NCI-H2196 (cell line): ENCODE measurements at regions not wholly inside any gene's neighbourhood (a gene's known extent, or its start where the extent isn't known, plus 50 kb on each side); places are given as distances from the start of the nearest gene placed in this dataset.

Experiments used
- DNase-seq: peaks from one replicate; lab custom pipeline; 2025; ENCODE audit not compliant: unreplicated experiment; lab: John Stamatoyannopoulos, UW

DNA sequence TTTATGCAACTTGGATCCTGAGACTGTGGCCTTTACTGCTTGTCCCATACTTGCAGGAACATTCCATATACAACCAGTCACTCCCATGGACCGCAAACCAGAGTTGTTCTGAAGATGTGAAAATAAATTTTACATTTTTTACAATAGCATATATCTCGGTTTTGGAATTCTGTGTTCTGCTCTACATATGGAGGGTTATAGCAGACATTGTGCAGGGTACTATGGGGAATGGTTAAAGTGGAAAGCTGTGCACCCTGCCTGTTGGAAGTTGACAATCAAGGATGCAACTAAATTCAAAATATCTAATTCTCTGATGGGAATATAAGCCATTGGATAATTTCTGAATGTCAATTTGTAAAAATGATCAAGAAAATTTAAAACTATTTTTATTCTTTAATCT lies 603.3 kb downstream of the RAB28 start:
- DNase-seq: no peak

DNA sequence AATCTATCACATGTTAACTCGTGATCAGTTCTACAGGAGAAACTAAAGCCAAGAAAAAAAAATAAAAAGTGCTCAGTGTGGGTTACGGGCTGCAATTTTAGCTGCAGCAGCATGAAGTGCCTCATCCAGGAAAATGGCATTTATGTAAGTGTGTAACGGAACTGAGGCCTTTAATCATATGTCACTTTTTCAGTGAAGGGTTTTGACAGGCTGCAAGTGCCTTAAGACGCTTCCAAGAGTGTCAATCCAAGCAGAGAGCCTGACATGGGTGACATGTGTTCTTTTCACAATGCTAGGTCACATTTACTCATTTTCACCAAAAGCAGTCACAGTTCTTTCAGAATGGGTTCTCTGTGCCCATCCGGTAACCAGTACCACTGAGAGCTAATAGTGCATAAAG lies 604.6 kb downstream of the RAB28 start:
- no peak for DNase-seq

DNA sequence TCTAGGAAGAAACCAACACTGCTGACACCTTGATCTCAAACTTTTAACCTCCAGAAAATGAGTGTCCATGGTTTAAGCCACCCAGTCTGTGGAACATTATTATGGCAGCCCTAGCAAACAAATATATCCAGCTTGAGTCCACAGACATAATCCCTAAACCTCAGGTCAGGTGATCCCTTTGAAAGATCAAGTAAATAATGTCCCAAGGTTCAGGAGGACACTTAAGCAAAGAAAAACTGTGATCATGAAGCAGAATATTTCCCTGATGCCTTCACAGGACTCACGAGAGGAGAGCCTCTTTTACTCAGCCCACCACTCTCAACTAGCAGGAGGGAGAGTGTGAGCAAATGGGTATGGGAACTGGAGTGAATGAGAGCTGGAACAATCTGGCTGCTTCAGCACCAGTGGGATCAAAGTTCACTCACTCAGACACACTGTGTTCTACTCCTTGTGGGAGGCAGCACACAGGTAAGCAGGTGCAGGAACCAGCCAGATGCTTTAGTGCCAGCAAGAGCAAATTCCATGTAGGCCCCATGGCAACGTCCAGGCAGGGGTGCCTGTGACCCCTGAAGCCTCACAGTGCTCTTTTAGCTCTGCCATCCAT lies 608.4 kb downstream of the RAB28 start:
- no peak for DNase-seq

DNA sequence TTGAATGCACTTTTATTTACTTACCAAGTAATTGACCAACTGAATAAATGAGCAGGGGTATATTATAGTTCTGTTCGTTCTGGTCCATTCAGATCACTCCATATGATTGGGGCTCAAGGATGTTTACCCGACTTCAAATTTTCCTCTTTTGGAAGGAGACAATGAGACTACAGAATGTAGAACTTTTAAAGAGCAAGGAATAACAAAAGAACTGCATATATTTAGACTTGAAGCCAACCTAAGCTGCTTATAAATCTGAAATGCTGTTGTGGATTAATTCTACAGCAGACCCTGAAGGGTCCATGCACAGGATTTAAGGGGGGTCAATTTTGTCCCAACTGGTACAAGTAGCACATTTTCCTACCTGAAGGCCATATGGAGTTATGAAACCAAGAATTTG lies 610.8 kb downstream of the RAB28 start:
- DNase-seq: no peak

DNA sequence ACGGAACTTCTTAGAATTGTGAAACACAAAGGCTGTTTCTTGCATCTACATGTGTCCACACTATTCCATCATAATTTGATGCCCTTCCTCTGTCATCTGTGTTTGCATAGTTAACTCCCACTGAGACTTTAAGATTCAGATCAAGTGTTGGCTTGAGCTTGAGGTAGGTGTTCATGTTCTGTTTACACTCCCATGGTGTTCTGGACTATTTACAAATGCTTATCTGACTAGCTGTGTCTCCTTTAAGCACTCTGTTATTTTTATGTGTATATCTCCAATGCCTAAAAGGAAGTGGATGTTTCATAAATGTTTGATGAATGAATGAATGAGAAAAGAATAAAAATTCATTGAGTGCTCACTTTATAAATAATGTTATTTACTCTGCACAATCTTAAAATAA lies 622.7 kb downstream of the RAB28 start:
- DNase-seq: no peak

DNA sequence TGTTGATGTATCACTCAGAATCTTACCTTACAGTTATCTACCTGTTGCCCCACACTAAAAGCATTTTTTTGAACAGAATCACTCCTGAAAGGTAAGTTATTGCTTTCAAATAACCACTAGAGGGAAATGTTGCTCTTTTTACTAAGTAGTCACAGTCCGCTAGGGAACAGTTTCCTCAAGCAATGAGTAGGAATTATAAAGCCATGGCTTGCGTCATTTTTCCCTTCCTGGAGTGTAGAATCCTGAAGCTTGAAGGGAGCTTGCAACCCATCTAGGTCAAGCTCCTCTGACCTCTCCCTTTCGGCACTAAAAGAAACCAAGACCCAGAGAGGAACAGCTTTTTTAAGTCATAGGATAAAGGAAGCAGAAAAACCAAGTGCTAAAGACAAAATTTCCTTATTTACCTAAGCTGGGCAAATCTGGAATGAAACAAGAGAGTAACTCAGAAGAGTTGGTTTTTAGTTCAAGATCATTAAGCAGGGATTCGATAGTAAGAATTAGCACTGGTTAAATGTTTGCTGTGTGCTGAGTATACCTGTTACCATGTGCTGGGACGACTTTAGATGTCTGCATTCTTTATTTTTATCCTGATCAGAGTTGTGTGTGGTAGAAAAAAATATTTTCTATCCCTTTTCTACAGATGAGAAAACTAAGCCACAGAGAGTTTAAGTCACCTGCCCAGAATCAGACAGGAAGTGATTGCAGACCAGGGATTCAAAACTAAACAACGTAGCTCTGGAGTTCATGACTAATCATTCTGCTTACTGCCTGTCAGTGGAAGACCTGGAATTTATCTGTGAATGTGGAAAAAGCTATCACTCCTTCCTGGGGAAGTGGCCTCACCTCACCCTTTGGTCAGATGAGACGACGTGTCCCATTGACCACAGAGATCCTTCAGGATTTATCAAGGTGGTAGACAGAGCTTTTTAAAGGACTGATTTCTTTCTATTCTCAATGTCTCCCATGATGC lies 631.5 kb downstream of the RAB28 start:
- peak; percentile 48 for DNase-seq

DNA sequence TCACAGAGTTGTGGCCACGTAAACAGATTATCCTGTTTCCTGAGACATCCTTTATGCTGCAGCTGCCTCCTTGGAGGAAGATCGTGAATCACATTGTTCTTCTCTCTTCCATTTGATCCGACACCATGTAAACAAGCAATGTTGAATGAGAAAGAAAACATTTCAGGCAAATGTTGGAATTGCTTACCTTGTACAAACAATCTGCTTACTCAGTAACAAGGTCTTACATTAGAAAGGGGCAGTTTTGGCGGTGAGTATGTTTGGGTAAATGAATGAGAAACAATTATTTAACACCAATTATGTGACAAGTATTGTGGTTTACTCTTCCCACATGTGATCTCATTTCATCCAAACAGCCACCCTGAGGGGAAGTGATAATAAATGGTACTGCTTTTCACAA lies 637.8 kb downstream of the RAB28 start:
- no peak for DNase-seq

DNA sequence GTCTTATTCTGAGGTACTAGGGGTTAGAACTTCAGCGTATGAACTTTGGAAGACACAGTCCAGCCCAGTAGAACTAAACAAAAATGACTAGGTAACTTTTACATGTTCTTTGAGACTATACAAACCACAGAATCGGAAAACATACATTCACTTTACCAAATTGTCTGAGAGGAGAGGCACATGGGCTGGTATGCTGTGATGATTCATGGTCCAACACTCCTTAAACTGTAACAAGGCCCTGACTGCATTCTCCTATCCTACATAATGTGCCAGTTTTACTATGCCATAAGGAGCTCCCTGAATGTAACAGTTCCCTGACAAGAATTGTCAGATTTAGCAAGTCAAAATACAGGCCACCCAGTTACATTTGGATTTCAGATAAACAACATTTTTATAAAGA lies 640.0 kb downstream of the RAB28 start:
- no peak for DNase-seq

DNA sequence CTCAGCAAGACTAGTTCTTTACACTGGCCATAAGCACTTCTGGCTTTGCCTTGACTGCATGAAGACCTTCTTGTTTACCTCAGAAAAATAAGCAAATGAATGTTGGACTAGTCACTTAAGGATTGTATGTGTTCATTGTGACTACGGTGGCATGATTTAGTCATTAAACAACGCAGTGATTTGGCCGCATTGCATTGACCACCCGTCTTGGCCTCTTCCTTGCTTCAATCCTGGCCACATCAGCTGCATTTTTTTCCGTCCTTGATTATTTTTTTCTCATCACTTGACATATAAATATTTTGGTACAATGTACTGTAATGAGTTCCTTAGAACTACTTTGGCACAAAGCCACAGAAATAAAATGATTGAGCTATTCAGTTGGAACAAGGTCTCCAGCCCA lies 656.2 kb downstream of the RAB28 start:
- DNase-seq: no peak

DNA sequence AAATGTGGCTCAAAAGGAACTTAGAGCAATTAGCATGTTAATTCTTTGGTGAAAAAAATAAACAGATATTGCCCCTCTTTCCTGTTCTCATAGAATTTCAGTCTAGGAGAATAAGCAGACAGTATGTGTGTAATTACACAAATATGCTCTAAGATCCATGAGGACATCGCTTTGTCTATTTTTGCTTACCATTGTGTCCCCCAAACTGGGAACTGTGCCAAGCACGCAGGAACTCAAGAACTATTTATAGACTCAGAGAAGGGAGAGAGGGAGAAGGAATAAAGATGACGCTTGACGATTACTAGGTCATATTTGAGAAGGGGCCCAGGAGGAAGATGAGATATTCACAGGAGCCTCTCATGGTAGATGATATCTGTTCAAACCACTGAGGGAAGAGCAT lies 692.6 kb downstream of the RAB28 start:
- no peak for DNase-seq

DNA sequence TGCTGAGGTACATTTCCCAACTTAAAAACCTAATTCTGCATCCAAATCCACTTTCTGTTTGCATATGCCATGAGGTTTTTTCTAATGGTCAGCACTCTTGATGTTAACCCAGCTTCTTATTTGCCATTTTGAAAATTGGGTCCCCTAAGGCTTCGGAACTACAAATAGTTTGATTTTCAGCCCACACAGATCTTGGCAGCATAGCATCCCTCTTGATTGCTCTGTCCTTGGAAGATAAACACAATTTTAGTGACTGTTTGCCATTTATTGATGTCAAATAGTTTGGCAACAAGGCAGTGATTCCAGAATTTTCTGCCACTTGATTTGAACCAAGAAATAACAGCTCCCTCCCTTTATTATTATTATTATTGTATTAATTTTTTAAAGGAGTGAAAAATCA lies 696.9 kb downstream of the RAB28 start:
- no peak for DNase-seq

DNA sequence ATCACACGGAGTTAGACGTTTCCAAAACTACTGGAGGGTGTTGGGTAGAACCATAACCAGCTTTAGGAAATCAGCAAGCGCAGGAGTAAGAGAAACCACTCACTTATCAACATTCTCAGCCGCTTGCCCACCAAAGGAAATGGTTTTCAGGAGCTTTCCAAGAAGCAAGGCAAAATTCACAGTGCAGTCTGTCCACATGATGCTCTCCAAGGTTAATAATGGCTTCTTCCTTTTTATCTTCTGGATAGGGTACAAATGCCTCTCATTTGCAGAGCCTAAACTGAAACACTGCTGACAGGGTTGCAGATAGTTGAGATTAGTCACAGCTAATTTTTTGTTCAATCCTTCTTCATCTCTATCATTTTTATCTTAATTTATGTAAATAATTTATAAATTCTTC lies 705.4 kb downstream of the RAB28 start:
- no peak for DNase-seq

DNA sequence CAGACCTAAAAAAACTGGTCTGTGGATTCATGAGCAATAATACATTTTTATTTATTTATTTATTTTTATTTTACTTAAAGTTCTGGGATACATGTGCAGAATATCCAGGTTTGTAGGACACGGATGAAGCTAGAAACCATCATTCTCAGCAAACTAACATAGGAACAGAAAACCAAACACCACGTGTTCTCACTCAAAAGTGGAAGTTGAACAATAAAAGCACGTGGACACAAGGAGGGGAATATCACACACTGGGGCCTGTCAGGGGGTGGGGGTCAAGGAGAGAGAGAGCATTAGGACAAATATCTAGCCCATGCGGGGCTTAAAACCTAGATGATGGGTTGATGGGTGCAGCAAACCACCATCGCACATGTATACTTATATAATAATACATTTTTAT lies 705.9 kb downstream of the RAB28 start:
- DNase-seq: no peak

DNA sequence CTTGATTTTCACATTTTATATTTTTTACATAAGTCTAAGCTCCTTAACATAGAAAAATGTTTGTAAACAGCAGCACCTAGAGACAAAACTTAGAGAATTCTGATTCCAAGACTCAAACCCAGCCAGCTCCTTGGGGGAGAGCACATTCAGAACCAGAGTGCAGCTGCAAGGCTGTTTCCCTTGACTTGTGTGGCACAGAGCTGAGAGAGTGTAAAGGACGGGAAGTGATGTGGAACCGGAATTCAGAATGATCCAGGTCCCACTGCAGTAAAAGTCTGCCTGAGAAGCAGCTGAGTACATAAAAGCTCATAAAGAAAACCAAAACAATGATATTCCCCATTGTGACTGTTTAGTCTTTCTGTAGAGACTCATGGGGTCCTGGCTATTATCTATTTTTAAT lies 713.8 kb downstream of the RAB28 start:
- DNase-seq: no peak

DNA sequence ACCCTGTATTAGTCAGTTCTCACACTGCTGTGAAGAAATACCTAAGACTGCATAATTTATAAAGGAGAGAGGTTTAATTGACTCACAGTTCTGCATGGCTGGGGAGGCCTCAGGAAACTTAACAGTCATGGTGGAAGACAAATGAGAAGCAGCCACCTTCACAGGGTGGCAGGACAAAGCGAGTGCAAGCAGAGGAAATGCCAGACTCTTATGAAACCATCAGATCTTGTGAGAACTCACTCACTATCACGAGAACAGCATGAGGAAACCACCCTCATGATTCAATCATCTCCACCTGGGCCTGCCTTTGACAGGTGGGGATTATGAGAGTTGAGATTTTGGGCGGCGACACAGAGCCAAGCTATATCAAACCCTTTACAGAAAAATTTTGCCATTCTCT lies 722.4 kb downstream of the RAB28 start:
- DNase-seq: no peak

DNA sequence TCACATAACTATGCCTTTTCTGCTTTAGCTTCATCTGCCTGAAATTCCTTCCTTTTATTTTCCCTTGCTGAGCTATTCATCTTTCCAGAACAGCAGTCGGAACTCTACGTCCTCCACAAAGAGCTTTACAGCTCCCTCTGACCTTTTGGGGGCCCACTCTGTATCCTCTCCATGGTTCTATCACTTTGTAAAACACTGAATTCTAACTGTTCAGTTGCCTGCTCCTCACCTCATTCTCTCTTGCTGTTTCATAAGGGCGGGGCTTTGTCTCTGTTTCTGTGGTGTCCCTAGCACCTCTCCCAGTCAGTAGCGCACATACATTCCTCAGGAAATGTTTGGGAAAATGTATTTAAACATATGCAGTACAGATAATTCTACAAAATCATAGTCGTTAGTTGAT lies 737.0 kb downstream of the RAB28 start:
- no peak for DNase-seq

DNA sequence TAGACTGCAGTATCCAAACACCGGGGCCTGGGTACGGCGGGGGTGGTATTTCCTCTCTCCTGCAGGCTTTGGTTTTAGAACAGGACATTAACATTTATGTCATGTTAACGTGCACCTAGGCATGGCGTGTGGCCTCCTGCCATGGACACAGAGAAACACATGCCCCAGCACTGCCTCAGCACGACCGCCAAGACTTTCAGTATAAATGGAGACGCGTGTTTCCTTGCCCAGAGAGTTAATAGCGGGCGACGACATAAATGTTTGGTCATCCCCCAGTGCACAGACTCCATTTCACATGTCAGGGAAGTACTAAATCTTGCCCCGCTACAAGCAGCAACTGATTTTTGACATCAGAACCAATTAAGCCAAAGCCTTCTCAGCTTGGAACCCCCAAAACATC lies 737.9 kb downstream of the RAB28 start:
- no peak for DNase-seq

DNA sequence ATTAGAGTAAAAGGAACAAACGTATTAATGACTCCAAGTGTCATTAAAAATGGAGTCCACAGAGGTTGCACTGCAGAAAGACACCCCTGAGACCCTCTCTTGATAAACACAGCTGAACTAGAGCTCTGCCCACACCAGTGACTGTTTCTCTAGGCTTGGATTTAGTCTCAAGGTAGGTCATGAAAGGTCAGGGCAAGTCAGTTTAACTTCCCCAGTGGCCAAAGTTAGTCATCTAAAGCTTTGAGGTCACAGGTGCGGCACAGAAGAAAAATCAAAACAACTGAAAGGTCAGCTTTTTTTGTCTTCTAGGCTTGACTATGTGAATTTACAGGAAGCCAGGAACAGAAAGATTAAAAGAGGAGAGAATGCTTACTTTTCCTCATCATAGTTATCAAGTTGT lies 749.6 kb downstream of the RAB28 start:
- DNase-seq: no peak

DNA sequence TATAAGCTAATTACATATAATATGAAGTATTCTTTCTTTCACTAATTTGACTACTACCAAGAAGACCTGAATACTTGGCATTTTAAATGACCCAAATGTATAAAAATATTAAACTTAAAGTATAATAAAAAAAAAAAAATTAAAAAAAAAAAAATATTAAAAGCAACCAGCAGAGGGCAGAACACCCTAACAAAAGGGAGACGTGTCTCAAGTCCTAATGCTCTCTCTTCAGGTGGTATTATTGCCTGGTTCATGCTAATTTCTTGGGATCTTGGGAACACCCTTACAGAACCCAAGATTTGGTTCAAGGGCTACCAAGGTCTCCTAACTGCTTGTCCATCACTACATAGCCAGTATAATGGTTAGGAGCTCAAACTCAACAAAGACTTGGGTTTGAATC lies 754.8 kb downstream of the RAB28 start:
- DNase-seq: peak; percentile 23

DNA sequence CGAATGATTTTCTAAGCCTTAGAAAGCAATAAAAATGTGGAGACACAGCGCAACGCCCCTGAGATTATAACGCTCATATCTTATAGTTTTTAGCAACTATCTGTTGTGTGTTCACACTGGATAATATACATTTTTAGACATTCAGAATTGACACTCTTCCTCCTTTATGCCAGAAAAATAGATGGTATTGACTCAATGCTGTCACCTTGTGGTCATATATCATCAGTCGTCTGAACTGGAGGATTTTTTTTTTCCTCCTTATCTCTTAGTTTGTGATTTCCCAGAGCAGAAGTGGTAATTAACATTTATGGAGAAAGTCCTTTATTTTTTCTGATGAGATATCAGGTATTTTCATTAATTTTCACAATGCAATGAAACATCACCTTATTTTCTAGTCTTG lies 759.6 kb downstream of the RAB28 start:
- DNase-seq: no peak

DNA sequence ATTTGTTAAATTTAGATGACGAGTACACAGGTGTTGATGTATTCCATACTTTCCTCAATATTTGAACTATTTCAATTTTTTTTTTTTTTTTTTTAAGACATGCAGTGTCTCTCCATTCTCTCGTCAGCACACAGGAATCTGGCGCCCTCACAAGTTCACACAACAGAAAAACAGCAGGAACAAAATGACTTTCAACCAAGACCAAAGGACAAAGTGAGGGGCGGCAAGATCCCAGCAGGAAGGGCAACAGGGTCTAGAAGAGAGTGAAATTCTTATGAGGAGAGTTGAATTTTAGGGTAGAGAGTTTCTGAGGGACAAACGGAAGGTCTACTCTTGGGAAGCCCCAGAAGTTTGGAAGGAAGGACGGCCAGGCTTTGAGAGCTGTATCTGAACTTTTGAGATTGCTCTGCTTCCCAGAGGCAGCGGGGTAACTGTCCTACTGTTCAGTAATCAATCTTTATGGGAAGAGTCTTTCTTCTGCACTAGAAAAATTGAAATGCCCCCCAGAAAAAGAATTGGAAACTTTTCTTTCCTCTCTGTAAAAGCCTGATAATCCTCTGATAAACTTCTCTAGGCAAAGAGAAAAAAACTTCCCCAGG lies 760.2 kb downstream of the RAB28 start:
- DNase-seq: no peak

DNA sequence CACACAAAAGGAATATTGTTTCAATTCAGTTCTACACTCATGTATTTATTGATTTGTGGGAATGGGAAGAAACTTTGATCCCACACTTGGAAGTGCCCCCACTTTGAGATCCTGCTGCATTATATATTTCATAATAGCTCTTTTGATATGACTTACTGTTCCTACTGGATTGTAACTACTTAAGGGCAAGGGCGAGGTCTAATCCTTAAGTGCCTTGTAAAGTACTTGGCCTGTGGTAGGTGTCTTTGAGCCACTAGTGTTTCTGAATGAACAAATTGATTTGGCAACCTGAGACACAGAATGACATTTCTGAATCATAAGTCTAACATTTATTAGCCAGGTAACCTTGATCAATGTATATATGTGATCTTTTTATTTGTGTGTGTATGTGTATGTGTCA lies 767.2 kb downstream of the RAB28 start:
- no peak for DNase-seq
